GM23338 (cell line): ENCODE measurements at regions not wholly inside any gene's neighbourhood (a gene's known extent, or its start where the extent isn't known, plus 50 kb on each side); places are given as distances from the start of the nearest gene placed in this dataset.

ENCODE experiments used
- CREB1 ChIP-seq: fragments of 250-450 bp; sonication (Bioruptor Pico); IDR thresholded peaks from 2 replicates; pipeline ENCODE4 v1.5.0; 2020; ENCODE audit warnings: low read depth, mild to moderate bottlenecking, moderate library complexity
- EZH2 ChIP-seq: fragments of 200-600 bp; sonication (generic); IDR thresholded peaks from one replicate; pipeline ENCODE4 v1.8.0; 2017; ENCODE audit warnings: antibody characterized with exemption, mild to moderate bottlenecking, low read depth; ENCODE audit not compliant: unreplicated experiment
- JUNB ChIP-seq: IDR thresholded peaks from one replicate; pipeline ENCODE4 v1.6.1; 2016; ENCODE audit warnings: antibody characterized with exemption; ENCODE audit not compliant: unreplicated experiment
- REST ChIP-seq: IDR thresholded peaks from one replicate; pipeline ENCODE4 v1.6.1; 2018; ENCODE audit warnings: antibody characterized with exemption; ENCODE audit not compliant: unreplicated experiment
- ZNF114 ChIP-seq: fragments of 250-450 bp; sonication (Bioruptor Pico); IDR thresholded peaks from 2 replicates; pipeline ENCODE4 v1.5.0; 2020; ENCODE audit warnings: mild to moderate bottlenecking, moderate library complexity
- ZNF331 ChIP-seq: fragments of 250-450 bp; sonication (Bioruptor Pico); IDR thresholded peaks from 2 replicates; pipeline ENCODE4 v1.5.0; 2020; ENCODE audit warnings: low read depth, mild to moderate bottlenecking, moderate library complexity

GRCh38 chr13:24110011-24110410 is 50.5 kb upstream of the SPATA13 start (continued):
- no peak for TF ChIP-seq REST
- TF ChIP-seq CREB1, result no peak
- no peak for TF ChIP-seq ZNF331 (CRISPR knock-in tag)
- no peak for TF ChIP-seq ZNF114 (CRISPR knock-in tag)
- no peak for TF ChIP-seq EZH2
- TF ChIP-seq JUNB, result no peak
